SK-N-MC (cell line): ENCODE measurements at regions not wholly inside any gene's neighbourhood (a gene's known extent, or its start where the extent isn't known, plus 50 kb on each side); places are given as distances from the start of the nearest gene placed in this dataset.

Source experiments
- DNase-seq: peaks from one replicate; pipeline ENCODE4 v3.0.0-alpha.2; 2011; ENCODE audit warnings: low read depth, low spot score
- H3K27ac ChIP-seq: fragments of 200-600 bp; sonication (generic); 2 replicates; pipeline ENCODE4 v1.5.1; 2016; ENCODE audit warnings: mixed run types
- H3K36me3 ChIP-seq: fragments of 200-600 bp; sonication (generic); 2 replicates; pipeline ENCODE4 v1.6.1; 2017; ENCODE audit warnings: antibody characterized with exemption, low read length, mixed read lengths; ENCODE audit not compliant: insufficient read depth
- H3K4me3 ChIP-seq: fragments of 200-600 bp; sonication (generic); 2 replicates; pipeline ENCODE4 v1.5.1; 2016
- H3K9ac ChIP-seq: fragments of 200-600 bp; sonication (generic); 2 replicates; pipeline ENCODE4 v1.8.0; 2017; ENCODE audit warnings: mixed run types, mixed read lengths; ENCODE audit not compliant: insufficient read length
- H3K9me3 ChIP-seq: fragments of 200-600 bp; sonication (generic); 2 replicates; pipeline ENCODE4 v1.6.1; 2017; ENCODE audit warnings: low read depth, mild to moderate bottlenecking, antibody characterized with exemption, low read length, moderate library complexity, mixed read lengths
- EZH2 ChIP-seq: fragments of 200-600 bp; sonication (generic); IDR thresholded peaks from one replicate; pipeline ENCODE4 v1.6.1; 2017; ENCODE audit warnings: antibody characterized with exemption
- FOXP2 ChIP-seq: optimal IDR thresholded peaks from 2 replicates; pipeline ENCODE3; 2011; ENCODE audit warnings: mild to moderate bottlenecking, moderate library complexity; ENCODE audit not compliant: insufficient read depth; ENCODE audit errors: extremely low read length, control extremely low read depth
- POLR2AphosphoS5 ChIP-seq: IDR thresholded peaks from 2 replicates; pipeline ENCODE4 v1.6.1; 2012; ENCODE audit warnings: mild to moderate bottlenecking, low read depth, low read length, borderline replicate concordance

DNA sequence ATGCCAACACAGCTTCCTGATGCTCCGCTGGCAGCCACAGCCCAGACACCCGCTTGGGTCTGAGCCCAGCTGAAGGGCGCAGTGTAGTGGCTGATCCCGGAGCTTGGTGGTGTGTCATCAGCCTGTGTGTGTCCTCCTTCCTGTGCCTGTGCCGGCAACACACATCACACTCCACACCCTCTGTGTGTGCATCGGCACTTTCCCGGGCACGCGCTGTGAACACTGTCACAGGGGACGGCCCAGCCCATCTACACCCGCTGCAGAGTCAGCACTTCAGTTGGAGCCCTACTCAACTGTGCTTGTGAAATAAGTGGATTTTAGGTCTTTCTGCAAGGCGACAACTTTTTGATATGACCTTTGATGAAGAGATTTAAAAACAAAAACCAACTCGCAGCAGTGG is 189.4 kb downstream of the IRX2 start:
- no peak for TF ChIP-seq EZH2
- no peak for TF ChIP-seq FOXP2
- TF ChIP-seq POLR2AphosphoS5, result no peak
- Histone ChIP-seq H3K4me3 (no peak overlapping the region), H3K27ac (no peak overlapping the region), H3K36me3 (no peaks in the 10 kb centered on the region), H3K9ac (no peak overlapping the region), H3K9me3 (no peaks in the 10 kb centered on the region)
- no peak for DNase-seq

DNA sequence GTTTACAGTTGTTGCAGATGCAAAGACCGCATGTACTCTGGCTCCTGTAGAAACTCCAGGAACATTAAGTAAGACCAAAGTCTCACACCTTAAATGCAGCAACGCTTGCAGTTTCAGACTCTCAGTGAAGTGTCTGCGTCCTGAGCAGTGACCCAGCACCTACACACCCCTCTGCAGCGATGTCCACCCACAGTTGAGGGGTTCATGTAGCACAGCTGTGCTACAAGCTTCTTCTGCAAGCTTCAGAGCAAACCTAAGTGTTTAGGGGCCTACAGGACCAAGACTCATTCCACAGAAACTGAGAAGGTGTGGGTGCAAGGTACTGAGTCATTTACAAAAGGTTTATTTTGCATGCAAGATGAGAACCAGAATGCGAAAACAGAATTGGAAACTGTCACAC is 191.0 kb downstream of the IRX2 start:
- no peak for DNase-seq

DNA sequence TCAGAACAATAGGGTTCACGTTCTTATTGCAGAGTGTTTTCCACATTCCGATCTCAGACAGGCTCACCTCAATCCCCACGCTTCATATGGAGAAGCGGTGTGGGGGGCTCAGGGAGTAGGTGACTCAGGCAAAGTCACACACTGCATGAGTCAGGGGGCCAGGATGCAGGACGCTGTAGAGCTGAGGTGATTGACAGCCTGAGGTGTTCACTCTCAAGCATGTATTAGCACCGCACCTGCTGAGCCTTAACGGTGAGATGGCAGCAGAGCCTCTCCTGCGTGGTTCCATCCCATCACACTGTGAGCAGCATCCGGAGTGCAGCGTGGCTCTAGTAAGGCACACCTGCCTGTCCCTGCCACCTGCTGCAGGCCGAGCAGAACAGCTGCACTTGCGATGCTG is 194.0 kb downstream of the IRX2 start:
- Histone ChIP-seq H3K4me3 (no peak overlapping the region), H3K36me3 (no peaks in the 10 kb centered on the region), H3K9me3 (peaks cover 7% of the 10 kb centered on the region; the same call in 1 of the 2 replicates), H3K9ac (no peak overlapping the region), H3K27ac (no peak overlapping the region)
- TF ChIP-seq EZH2, result no peak
- no peak for TF ChIP-seq POLR2AphosphoS5
- TF ChIP-seq FOXP2, result no peak
- no peak for DNase-seq

More for the DNA sequence above, 191.0 kb downstream of the IRX2 start:
- Histone ChIP-seq H3K4me3 (no peak overlapping the region), H3K27ac (no peak overlapping the region), H3K9ac (no peak overlapping the region), H3K36me3 (no peaks in the 10 kb centered on the region), H3K9me3 (no peaks in the 10 kb centered on the region)
- TF ChIP-seq EZH2 (no peak), POLR2AphosphoS5 (no peak), FOXP2 (no peak)

DNA sequence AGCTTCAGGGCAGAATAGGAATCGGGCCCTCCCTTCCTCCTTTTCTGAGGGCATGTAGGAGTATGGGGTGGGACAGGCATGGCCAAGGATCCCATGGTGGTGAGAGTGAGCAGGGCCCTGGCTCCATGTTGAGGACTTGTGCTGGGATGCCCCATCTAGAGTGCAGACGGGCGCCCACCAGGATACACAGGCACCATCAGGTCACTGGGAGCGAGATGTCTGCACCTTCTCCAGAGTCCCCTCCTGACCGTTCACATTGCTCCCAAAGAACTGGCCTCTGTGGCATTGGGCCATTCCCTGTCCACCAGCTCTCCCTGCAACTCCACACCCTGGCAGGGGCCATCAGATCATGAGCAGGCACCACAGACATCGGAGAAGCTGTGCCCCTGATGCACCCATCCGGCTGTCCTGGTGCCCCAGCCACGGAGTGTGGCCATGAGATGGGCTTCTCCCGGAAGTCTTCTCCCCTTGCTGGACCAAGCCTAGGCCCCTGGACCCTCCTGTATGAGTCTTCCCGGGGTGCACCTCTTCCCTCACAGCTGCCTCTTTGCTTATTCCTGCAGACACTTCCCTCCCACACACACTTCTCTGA is 195.0 kb downstream of the IRX2 start:
- no peak for DNase-seq
- Histone ChIP-seq H3K4me3 (no peak overlapping the region), H3K27ac (no peak overlapping the region), H3K36me3 (no peaks in the 10 kb centered on the region), H3K9me3 (peaks cover 7% of the 10 kb centered on the region), H3K9ac (no peak overlapping the region)
- TF ChIP-seq FOXP2 (no peak), EZH2 (no peak), POLR2AphosphoS5 (no peak)

DNA sequence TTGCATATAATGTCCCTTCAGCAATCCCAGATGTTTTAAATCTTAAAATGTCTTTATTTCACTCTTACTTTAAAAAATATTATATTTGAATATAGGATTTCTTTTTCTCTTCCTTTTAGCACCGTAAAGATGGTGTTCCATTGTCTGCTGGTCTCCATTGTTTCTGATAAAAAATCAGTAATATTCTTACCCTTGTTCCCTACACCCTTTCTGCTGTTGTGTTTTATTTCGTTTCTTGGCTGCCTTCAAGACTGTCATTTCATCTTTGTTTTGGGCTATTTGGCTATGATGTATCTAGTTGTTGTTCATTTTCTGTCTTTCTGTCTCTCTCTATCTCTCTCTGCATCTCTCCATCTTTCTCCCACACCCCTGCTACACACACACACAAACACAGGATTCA is 197.9 kb downstream of the IRX2 start:
- no peak for DNase-seq
- peaks cover 7% of the 10 kb centered on the region for H3K9me3 ChIP-seq
- H3K4me3 ChIP-seq, result no peak overlapping the region
- TF ChIP-seq EZH2 (no peak), FOXP2 (no peak)
- no peak overlapping the region for H3K9ac ChIP-seq
- no peak overlapping the region for H3K27ac ChIP-seq
- H3K36me3 ChIP-seq, result no peaks in the 10 kb centered on the region

DNA sequence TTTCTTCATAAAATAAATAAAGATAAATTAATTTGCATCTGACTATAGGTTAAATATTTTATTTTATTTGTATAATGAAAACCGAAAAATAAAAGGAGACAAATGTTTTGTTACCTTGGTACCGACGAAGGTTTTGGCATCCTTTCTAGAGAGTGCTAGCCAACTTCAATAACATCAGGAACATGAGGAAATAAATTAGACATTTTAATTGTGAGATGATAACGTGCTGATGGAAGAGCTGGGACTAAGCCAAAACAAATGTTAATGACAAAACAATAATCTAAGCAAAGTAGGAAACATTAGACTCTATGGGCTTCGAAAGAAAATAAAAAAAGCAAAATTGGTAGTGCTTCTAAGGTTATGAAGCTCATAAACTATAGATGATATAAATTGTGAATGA is 201.0 kb downstream of the IRX2 start:
- TF ChIP-seq EZH2 (no peak), POLR2AphosphoS5 (no peak), FOXP2 (no peak)
- Histone ChIP-seq H3K4me3 (no peak overlapping the region), H3K9ac (no peak overlapping the region), H3K9me3 (peaks cover 7% of the 10 kb centered on the region), H3K36me3 (no peaks in the 10 kb centered on the region), H3K27ac (no peak overlapping the region)
- no peak for DNase-seq

DNA sequence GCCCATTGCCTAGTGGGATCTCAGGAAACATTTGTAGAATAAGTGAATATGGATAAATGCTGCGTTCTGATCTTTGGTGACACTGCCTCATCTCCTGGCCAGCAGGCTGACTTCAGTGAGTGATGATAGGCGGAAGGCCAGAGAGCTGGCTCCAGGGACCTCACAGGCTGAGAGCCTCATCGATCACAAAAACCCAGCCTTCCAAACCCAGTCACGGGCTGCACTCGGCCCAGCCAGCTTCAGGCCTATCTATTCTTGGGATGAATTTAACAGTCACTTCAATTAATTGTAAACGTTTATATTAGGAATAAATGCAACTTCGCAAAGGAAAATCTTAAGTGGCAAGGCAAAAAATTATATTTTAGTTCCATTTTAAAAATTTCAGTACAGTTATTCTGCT is 201.6 kb downstream of the IRX2 start:
- Histone ChIP-seq H3K4me3 (no peak overlapping the region), H3K36me3 (no peaks in the 10 kb centered on the region), H3K9me3 (peaks cover 7% of the 10 kb centered on the region), H3K27ac (no peak overlapping the region), H3K9ac (no peak overlapping the region)
- no peak for TF ChIP-seq POLR2AphosphoS5
- TF ChIP-seq EZH2, result no peak
- no peak for DNase-seq

DNA sequence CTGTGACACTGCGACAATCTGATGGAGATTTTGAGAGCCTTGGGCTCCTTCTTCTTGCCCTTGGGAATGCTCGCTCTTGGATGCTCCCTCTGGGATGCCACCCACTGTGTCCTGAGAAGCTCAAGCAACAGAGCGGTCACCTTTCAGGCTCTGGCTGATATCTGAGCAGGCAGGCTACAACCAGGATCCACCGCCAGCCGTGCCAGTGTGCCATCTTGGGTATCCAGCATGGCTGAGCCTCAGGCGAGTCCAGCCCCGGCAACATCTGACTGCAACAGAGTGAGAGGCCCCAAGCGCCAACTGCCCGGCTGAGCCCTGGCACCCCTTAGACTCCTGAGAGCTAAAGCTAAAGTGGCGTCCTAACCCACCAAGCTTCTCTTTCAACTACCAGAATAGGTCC is 202.1 kb downstream of the IRX2 start:
- no peak overlapping the region for H3K27ac ChIP-seq
- no peak for DNase-seq

DNA sequence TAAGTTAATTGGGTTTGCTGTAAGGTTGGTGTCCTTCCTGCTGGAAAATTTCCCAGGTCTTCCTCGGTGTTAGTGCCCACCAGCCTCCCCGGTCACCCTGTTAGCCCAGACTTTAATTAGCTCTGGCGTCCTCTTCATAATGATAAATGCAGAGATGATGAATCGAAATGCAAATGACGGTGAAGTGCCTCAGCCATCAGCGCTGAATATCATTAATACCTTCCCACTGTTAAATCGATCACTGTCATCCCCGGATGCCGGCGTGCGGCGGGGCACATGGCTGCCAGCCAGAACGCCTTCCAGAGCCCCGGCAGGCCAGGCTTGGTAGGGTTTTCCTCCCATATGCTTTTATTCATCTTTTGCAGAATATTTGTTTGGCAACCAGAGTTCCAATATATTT is 204.5 kb downstream of the IRX2 start:
- Histone ChIP-seq H3K36me3 (no peaks in the 10 kb centered on the region), H3K27ac (no peak overlapping the region), H3K4me3 (no peak overlapping the region), H3K9me3 (no peaks in the 10 kb centered on the region; the same call in 1 of the 2 replicates), H3K9ac (no peak overlapping the region)
- TF ChIP-seq EZH2 (no peak), POLR2AphosphoS5 (no peak), FOXP2 (no peak)
- DNase-seq, result no peak

More for the DNA sequence above, 202.1 kb downstream of the IRX2 start:
- Histone ChIP-seq H3K36me3 (no peaks in the 10 kb centered on the region), H3K9me3 (peaks cover 5% of the 10 kb centered on the region), H3K9ac (no peak overlapping the region), H3K4me3 (no peak overlapping the region)
- TF ChIP-seq EZH2 (no peak), POLR2AphosphoS5 (no peak)

DNA sequence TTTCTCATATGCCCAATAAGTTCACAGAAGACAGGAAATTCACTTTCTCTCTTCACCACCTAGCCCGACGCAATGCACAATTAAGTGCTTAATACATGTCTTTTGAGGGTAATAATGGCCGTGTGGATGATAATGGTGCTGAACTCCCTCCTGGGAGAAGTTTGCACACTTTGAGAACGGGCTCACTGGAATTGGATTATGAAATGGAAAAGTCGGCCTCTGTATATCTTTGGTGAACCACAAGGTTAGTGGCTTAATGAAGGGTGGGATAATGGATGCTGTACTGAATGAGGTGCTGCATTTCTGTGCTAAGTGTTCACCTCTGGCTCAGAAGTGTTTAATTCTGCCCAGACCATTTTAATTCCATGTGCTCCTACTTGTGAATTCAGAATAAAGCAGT is 207.5 kb downstream of the IRX2 start:
- no peak overlapping the region for H3K27ac ChIP-seq
- H3K9me3 ChIP-seq, result no peaks in the 10 kb centered on the region
- no peak for TF ChIP-seq FOXP2
- TF ChIP-seq POLR2AphosphoS5, result no peak
- no peak for TF ChIP-seq EZH2
- DNase-seq, result no peak
- H3K4me3 ChIP-seq, result no peak overlapping the region
- no peak overlapping the region for H3K9ac ChIP-seq
- H3K36me3 ChIP-seq, result no peaks in the 10 kb centered on the region
